ENCODE measurements at regions not wholly inside any gene's neighbourhood (a gene's known extent, or its start where the extent isn't known, plus 50 kb on each side); places are given as distances from the start of the nearest gene placed in this dataset.

GRCh38 chr1:94736073-94736472, 84.1 kb upstream of the SLC44A3 start:
- TF ChIP-seq EZH2 (IDR thresholded peaks at IDR 0.05; ENCODE audit: insufficient read depth, poor library complexity, severe bottlenecking) (no peak), EZH2phosphoT487 (IDR thresholded peaks at IDR 0.05; ENCODE audit: insufficient read depth, low read depth) (no peak)
